GM21576 (cell line): ENCODE measurements at regions not wholly inside any gene's neighbourhood (a gene's known extent, or its start where the extent isn't known, plus 50 kb on each side); places are given as distances from the start of the nearest gene placed in this dataset.

Source experiments
- ATAC-seq: cut with Tn5 transposase; IDR thresholded peaks from one replicate; pipeline ENCODE4 v1.9.1; 2021; ENCODE audit warnings: mild to moderate bottlenecking, moderate library complexity; ENCODE audit not compliant: unreplicated experiment

DNA sequence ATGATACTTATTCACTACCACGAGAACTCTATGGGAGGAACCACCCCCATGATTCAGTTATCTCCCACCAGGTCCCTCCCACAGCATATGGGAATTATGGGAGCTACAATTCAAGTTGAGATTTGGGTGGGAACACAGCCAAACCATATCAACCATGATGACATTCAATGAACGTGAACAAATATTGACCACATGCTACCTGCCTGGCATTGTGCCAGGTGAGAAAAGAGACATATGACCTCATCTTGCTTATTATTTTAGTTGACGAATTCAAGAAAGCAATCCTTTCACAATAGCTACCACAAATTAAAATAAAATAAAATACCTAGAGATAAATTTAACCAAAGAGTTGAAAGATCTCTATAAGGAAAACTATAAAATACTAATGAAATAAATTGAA, 286.5 kb upstream of the CRIM1 start:
- no peak for ATAC-seq

GRCh38 chr2:36068086-36068485, 287.5 kb upstream of the CRIM1 start:
- ATAC-seq = no peak

- ATAC-seq = peak; percentile 21
Measured at GRCh38 chr2:36060133-36060532, 295.4 kb upstream of the CRIM1 start.

DNA sequence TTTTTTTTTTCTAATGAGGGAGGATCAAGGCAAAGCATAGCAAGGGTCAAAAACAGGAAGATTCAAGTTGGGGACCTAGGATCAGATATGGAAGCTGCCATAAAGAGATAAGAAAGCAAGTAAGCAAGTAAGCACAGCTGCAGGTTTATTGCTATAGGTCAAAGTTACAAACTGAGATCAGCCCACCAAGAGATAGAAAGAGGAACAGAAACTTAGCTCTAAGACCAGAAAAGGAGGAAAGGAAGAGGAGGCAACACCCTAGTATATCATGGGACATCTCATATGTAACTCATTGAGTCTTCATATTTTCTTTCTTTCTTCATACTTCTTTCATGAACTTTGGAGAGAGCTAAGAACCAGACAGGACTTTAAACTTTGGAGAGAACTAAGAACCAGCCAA, 295.9 kb upstream of the CRIM1 start:
- peak; percentile 100 for ATAC-seq

GRCh38 chr2:36058953-36059352, 296.6 kb upstream of the CRIM1 start:
- ATAC-seq = no peak

GRCh38 chr2:36058076-36058475, 297.5 kb upstream of the CRIM1 start:
- no peak for ATAC-seq

- no peak for ATAC-seq
Measured at GRCh38 chr2:36052819-36053218, 302.8 kb upstream of the CRIM1 start.

GRCh38 chr2:36044411-36044810, 311.2 kb upstream of the CRIM1 start:
- ATAC-seq = no peak

DNA sequence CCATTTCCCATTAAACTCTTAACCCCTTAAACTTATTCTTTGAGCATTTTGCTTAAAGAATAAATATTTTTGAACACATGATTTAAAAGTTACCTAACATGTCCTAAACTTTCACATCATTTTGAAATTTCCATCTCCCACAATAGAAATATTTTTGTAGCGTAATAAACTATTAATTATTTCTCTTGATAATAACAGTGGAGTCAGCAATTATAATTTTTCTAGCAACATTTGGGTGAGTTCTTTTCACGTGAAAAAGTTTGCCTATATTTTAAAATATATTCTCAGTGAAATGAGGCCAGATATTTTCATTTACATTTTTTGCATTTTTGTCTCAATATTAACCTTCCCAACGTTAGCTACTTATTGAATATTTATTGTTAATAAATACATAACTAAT, 320.4 kb upstream of the CRIM1 start:
- ATAC-seq = no peak

GRCh38 chr2:36032046-36032445, 323.5 kb upstream of the CRIM1 start:
- ATAC-seq = no peak

DNA sequence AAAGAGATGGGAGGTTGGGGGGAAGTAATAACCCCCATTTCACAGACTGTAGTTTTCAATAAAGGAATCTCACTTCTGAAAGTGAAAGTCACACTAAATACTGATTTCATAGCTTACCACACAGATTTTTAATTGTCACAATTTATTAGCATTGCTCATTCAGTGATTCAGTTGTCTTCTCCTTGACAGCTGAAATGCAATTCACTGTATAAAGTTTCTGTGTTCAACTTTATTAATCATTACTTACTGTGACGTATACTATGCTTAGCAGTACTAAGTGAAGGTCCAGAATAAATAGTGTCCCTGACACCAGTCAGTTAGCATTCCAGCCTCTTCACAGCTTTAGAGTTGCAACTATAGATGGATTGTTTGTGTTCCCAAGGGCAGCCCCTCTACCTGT, 324.1 kb upstream of the CRIM1 start:
- no peak for ATAC-seq

DNA sequence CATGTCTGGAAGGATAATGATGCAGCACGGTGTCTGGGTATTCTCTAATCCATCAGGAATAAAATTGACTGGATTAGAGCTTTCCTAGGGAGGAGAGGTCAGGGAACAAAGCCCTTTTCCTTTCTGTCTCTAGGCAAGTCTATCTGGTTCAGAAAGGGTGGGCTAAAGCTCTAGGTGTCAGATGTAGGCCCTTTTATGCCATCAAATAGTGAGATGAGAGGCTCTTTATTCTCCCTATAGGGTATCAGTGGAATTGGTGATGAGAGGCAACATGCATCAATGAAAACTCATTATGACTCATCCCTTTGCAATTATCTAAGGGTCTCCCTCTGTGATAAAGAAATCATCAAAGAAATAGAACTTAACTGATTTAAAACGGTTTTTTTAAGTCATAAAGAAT, 328.0 kb upstream of the CRIM1 start:
- ATAC-seq = no peak

DNA sequence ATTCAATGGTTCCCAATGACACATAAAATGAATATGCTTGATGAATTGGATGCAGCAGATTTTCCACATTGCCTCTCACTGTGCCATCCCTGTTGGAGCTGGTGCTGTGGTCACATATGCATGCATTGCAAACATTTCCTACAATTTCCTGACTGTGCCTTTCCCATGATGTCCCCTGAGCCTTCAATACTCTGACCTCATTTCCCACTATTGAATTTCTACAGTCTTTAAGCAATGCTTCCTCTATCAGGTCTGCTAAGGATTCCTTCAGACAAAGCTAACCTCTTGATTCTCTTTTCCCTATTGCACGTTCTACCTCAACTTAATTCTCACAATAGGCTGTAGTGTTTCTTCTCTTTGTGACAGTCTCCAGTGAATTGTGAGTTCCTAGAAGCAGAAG, 342.5 kb upstream of the CRIM1 start:
- no peak for ATAC-seq

DNA sequence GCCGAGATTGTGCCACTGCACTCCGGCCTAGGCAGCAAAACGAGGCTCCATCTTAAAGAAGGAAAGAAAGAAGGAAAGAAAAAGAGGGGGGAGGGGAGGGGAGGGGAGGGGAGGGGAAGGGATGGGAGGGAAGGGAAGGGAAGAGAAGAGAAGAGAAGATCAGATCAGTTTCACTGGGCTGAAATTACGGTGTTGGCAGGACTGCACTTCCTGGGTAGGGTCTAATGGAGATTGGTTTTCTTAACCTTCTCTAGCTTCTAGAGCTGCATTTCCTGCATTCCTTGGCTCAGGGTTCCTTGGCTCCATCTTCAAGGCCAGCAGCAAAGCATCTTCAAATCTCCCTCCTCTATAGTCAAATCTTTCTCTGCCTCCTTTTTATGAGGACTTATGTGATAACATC, 349.1 kb upstream of the CRIM1 start:
- ATAC-seq = no peak

DNA sequence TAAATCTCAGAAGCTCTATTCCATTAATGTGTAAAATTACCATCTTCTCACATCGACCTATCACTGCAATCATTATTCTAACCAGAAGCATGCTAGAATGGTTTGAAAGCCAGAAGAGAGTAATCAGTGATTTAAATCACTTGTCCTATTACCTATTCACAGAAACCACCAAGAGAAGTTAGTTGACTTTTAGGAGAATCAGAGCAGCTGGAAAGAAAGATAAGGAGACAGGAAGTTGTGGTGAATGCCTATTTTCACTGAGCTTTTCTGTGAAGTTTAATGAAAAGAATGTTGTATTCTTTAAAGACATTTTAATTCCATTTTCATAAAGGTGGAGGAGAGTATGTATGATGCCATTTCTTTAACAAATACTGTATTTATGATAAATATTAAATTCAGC, 352.6 kb upstream of the CRIM1 start:
- ATAC-seq = no peak

- ATAC-seq = no peak
Measured at GRCh38 chr2:35997488-35997887, 358.1 kb upstream of the CRIM1 start.

DNA sequence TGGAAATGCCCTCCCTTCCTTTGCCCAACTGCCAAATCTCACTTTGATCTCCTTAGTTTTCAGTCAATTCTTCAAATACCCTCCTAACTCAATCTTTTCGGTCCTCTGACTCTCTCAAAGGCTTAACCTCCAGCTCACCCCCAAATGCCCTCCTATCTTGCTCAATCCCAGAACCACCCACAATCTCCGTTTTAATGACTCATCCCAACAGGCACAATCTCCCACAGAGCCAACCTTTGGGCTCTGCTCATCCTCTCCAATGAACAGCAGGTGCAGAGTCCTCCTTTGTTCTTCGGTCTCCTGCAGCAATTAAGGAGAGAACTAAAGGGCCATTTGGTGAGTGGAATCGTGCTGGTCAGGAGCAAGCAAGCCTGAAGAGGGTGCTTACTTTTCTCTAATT, 366.1 kb upstream of the CRIM1 start:
- no peak for ATAC-seq

DNA sequence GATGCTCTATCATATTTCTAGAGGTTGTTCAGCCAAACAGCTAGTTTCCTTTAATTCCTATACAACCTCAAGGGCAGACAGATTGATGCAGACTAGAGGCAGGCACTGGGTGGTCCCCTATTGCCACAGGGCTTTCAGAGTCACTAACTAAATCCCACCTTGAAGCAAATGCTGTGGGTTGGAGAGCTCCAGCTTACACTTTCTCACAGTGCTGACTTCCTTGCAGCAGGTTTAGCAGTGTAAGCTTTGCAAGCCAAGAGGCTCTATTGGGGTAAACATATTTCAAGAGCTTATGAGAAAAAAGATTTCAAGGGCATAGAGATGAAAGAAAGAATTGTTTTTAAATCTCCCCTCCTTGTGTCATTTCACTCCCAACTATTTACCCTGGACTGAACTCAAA, 366.5 kb upstream of the CRIM1 start:
- no peak for ATAC-seq

DNA sequence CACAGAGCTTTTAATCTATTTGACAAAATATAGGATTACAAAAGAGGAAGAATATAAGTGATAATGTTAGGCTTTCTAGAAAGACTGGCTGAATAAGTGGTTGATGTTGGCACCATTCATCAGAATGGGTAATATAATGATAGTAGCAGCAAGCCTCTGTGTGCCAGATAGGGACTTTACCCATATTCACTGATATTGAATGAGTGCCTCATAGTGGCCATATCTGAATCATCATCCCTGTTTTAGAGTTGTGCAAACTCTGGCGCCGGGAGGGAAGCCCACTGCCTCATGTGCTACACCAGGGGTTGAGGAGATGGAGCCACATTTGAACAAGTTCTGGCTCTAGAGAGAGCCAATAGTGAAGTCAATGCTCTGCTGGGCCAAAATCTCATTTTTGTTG, 368.7 kb upstream of the CRIM1 start:
- no peak for ATAC-seq

DNA sequence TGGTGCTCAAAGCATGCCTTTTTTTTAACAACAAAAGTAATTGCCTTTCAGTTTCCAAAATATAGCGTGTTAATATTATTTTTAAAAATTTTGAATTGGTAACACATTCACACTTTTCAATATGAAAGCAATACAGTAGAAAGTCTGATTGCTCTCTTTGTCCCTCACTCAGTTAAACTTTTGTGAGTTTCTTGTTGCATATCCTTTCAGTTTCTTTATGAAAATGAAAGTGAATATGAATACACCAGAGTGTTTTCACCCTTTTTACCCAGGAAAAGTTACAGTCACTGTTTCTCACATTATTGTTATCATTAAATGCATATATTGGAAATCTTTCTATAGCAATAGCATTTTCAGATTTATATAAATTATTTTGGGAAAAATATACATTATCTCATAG, 377.4 kb upstream of the CRIM1 start:
- peak; percentile 98 for ATAC-seq

GRCh38 chr2:35976611-35977010, 379.0 kb upstream of the CRIM1 start:
- ATAC-seq = no peak

GRCh38 chr2:35973737-35974132, 381.8 kb upstream of the CRIM1 start:
- ATAC-seq = no peak

DNA sequence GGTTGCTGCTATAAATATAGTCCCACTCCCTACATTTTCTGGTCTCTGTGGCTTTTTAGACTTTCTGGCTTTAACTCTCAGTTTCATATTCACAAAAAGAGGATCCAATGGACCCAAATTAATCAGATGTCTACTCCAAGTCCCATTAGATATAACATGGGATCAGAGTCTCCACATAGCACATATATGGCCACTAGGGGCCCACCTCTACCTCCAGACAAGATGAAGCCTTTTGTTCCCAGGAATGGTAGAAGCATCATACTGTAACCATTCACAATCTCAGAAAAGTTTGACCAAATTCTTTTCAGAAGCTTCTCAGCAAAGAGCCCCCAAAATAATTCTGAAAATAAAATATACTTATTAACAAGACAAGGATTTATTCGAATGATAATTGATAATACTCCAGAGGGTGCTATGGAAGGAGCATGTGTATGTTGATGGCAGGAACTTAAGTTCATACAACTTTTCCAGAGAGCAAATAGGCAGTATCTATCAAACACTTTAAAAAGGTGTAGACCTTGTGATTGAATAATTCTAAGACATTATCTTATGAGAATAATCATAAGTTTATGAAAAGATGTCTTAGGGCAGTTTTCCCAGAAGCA, 382.3 kb upstream of the CRIM1 start:
- ATAC-seq = peak; percentile 71

GRCh38 chr2:35963824-35964223, 391.8 kb upstream of the CRIM1 start:
- ATAC-seq = no peak
